ENCODE measurements at regions not wholly inside any gene's neighbourhood (a gene's known extent, or its start where the extent isn't known, plus 50 kb on each side); places are given as distances from the start of the nearest gene placed in this dataset.

DNA sequence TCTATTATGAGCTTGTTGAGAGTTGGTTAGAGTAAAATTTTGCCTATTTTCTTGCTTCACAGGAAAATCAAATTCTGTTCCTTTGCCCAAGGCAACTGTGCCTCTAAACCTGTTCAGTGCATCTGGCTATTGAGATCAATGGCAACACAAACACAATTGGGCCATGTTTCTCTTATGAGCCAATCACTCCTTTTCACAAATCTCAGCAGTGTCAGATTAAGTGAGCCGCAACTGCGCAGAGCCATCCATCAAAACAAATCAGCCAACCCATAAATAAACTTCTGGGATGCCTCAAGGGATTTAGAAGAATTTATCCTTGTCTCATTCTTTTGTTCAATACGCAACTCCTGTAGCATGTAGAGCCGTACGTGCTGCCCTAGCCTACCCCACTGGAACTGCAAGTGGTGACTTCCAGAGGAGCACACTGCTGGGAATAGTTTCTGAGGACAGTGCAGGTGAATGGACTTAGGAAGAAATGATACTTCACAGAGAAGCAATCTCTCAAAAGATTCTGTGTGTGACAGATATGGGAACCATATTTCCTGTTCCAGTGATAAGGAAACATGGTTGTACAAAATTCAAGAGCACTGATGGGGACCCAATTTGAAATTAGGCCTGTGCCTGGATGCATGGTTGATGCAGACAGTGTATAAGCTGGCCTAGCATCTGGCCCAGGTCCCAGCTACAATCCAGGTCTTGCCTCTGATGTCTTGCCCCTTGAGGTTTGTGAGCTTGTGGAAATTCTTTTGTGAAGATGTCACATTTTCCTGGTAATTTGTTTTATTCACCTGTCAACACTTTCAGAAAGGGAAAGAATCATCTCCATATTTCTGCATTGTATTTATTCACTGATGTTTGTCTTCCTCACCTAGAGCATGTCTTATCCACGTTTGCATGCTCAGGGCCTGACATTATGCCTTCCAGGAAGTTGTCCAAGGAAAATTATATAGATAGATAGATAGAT, 166.2 kb downstream of the URB2 start:
- TF ChIP-seq, protein P1, sequence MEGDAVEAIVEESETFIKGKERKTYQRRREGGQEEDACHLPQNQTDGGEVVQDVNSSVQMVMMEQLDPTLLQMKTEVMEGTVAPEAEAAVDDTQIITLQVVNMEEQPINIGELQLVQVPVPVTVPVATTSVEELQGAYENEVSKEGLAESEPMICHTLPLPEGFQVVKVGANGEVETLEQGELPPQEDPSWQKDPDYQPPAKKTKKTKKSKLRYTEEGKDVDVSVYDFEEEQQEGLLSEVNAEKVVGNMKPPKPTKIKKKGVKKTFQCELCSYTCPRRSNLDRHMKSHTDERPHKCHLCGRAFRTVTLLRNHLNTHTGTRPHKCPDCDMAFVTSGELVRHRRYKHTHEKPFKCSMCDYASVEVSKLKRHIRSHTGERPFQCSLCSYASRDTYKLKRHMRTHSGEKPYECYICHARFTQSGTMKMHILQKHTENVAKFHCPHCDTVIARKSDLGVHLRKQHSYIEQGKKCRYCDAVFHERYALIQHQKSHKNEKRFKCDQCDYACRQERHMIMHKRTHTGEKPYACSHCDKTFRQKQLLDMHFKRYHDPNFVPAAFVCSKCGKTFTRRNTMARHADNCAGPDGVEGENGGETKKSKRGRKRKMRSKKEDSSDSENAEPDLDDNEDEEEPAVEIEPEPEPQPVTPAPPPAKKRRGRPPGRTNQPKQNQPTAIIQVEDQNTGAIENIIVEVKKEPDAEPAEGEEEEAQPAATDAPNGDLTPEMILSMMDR (conservative IDR thresholded peaks at IDR 0.05 in 1 of 2, IDR thresholded peaks at IDR 0.05 in 1 of 2; ENCODE audit: extremely low read depth in 1 of 2, insufficient read depth in 1 of 2, low read depth in 1 of 2, low read length in 2 of 2), result no peak
- no peak for TF ChIP-seq EZH2 (IDR thresholded peaks at IDR 0.05; ENCODE audit: borderline replicate concordance, low read length)
